Stimulated activated CD4-positive, alpha-beta T cell treated with anti-CD3 and anti-CD28 coated beads, Interleukin-15, amount 100 ng/mL, for 1 hour (primary cell): ENCODE measurements at regions not wholly inside any gene's neighbourhood (a gene's known extent, or its start where the extent isn't known, plus 50 kb on each side); places are given as distances from the start of the nearest gene placed in this dataset.

ENCODE experiments used
- DNase-seq, 2 donors: peaks; one replicate each; pipeline ENCODE4 v3.0.0-alpha.2; 2020; ENCODE audit warnings: low read depth in 1 of 2, low spot score in 1 of 2

DNA sequence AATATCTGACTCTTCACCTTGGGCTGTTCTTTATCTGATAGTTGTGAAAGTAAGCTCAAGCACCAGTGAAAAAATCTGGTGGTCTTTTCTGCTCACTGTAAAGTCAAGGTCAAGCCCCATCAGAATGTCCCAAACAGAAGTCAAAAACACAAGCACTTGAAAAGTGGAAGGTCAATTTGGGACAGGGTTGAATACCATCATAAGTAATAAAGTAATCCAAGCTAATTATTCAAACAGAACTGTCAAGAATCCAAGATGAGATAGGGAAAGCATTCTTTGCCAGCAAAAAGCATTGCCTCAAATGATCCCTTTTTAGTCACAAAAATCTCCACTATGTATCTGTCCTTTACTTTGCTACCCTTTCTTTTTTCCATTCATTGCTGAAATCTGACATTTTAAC is 430.1 kb upstream of the NPVF start:
- no peak for DNase-seq

DNA sequence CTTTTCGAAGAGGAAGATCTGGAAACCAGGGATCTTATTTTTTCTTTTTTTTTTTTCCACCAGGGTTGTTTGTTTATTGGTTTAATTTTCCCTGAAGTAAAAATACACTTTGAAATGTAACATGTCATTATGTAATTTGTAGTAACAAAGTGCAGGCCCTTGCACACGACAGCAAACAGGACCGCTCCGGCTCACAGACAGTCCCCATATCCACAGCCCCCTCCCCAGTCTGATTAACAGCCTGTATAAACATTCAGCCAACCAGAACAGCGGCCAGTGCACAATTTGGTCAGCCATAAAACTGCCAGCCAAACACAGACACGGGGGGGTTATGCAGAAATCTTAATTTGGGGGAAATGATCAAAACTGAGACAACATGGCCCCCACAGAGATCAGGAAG is 431.6 kb upstream of the NPVF start:
- DNase-seq: no peak

DNA sequence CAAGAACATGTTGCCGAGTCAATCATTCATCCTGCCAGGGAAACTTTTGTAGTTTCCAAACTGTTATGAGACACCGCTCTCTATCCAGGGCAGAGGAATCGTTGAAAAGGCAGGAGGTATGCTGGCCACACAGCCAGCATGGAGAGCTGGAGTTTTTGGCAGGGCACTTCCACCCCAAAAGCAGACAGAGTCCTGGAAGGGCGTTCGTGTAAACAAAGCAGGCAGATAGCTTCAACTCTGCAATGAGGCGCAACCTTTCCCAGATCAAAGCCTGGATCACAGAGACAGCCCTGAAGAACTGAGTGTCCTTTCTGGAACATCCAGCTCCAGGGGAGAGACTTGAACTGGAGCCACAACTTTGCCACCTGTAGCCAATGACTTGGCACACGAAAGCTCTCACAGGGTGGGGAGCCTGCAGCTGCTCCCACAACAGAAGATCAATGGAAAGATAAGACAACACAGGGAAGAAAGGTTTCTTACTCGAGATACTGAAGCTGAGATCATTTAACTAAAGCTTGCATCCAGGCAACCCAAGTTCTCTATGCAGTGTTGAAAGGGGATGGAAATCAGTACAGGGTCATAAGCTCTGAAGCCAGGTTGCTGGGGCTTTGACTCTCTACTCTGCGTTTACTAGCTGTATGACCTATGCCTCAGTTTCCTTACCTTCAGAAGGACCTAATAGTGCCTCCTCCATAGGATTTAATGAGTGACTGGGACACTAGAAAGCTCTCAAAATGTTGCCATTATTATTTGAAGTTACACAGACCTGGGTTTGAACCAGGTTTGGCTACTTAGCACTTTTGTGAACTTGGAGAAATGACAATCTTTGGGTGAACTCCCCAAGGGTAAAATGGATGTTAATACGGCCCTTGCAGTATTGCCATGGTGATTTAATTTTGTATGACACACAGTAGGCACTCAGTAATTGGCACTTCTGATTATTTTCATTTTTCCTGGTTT is 434.8 kb upstream of the NPVF start:
- no peak for DNase-seq

DNA sequence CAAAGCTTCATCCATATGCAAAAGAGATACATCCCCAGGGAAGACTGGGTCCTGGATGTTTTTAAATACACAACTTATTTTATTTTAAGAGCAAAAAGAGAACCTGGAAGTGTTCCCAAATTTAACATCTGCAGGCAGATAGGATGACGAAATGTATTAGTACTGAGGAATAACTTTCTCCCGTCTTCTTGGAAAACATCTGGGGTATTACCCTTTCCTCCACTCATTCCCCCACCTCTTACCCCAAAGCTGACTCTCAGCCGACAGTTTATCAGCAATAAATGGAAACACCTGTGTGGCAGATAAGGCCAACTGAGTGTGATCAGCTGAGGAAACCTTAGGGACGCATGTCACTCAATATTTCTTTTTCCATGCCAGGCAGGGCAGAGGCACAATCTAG is 435.6 kb upstream of the NPVF start:
- DNase-seq: no peak

DNA sequence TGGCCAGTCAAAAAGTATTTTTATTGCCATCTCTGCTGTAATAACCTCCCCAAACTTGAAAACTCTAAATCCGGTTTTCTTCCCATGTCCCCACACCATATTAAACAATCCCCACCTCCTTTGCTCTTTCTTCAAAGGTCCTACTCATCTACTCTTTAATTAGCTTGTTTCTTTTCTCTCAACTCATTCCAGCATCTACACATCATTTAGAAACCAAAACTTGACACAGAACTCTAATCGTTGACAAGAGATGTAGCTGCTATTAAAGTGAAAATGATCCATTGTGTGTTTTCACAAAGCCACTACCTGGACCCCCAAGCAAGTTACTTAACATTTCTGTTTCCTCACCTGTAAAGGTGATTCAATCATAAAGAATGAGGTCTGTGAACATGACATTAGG is 436.3 kb upstream of the NPVF start:
- no peak for DNase-seq

DNA sequence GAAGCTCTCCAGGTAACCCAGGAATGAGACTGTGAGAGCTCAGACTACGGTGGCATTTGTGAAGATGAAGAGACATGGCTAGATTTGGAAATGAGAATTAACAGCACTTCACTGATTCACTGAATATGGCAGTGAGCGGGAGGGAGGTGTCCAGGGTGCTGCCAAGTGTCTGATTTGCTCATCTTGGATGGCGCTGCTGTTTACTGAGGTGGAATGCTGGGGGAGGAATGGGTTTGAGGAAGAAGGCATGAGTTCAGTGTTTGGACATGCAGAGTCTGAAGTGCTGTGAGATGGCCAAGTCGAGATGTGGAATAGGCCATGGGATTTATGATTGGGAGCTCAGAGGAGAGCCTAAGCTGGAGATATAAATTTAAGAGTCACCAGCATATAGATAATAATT is 437.1 kb upstream of the NPVF start:
- no peak for DNase-seq

DNA sequence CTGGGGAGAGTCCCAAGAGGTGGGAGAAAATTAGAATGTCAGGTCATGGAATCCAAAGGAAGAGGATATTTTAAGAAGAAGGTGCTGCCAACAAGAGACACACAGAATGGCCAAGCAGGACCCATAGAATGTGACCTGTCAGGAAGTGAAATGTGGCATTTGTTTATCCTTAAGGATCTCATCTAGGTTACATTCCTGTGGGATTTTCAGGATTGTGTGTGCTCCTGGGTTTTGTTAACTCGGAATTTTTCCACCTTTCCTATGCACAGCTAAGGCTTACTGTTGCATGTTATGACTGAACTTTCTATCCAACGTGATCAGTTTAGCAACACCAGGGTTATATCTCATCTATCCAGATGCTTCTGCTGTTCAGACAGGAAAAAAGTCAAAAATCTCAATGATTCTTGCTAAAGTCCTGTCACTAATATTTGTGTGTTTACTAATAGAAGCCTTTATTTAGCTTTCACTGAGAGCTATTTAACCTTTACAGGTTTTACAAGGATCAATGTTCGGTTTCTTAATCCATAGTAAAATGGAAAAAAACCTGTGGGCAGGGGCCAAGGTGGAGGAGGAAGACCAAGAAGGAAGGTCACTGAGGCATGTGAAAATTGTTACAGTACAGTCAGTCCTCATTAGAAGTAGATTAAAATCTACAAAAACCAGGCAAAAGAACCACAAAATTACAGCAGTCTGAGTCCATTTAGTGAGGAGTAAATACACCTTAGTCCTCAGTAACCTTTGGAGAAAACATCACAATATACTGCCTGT is 437.8 kb upstream of the NPVF start:
- DNase-seq: no peak

DNA sequence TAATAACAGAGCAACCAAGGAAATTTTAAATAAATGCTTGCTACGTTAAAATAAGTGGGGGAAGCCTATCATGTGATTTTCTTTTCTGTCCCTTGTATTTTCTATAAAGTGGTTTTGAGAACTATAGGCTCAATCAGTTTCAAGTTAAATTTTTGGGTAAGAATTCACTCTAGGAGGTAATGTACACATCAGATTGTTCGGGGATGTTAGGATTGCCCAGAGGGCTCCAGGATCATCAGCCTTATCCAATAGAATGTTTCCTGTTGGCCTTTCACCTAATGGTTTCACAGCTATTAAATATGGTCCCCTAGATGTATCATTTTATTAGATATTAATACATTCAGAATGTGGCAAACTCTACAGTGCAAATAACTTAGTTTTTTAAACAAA is 438.4 kb upstream of the NPVF start:
- DNase-seq: no peak

DNA sequence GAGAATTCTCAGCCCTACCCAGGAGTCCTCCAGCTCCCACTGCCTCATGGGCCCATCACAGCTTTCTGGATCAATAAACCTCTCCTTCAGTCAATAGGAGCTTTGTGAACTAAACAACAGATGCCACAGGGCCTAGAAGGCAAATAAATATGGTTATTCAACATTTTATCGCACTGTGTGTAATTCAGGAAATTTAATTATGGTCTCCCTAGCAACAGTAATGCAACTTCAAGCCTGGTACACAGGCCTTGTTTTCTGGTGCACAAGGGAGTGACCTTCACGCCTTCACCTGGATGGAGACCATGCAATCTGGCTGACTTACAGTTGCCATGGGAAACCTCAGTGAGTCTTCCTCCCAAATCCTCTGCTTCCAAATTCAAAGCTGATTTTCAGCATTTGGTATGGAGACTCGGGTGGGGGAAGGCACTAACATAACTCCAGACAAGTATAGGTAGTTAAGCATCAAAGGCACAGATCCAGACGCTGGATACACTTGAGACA is 441.0 kb upstream of the NPVF start:
- DNase-seq: no peak

DNA sequence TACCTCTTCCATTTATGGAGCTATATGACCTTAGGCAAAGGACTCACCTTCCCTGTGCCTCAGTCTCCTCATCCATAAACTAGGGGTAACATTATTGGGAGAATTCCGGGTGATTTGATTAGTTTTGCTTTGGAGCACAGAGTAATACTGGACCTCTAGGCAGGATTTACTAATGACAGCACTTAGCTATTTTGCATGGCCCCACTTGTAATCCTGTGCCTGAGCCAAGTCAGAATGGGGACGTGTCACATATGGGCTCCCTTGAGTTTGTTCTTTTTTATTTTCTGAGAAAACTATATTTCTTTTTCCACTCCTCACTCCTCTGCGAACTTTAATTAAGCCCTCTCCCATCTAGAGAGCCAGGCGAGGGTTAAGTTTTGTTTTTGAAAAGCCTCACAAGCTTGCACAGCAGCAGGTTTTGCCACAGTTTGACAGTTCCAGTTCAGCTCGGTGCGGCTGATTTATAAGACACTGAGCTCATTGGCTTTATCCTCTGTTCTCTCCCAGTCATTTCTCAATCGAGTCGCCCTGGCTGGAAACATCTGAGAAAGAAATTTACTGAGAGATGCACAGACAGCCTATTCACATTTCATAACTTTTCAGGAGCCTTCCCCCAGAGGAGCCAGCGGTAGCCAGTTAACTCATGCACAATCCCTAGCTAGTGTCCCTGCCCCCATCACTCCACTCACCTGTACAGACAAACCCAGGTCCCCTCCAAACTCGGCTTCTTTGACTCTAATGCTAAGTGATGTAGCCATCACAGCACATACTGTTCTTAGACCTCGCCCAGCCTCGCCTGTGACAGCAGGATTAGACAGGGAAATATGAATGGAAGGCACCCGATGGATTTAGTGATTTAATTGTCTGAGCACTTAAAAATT is 441.9 kb upstream of the NPVF start:
- no peak for DNase-seq

DNA sequence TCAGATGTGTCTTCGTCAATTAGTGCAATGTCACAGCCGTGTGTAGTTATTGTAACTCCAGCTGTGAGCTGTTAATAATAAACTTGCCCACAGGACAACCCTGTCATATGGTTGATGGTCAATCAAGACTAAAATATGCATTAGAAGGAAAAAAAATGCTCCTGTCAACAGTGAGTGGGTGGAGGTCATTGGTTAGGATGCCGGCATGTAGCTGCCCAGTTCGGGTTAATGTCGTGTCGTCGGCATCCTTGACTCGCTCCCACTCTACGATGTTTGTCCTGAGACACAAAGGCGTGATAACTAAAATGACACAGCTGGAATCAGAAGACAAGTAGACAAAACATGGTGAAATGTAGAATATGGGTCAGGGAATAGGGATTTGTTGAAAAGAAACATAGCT is 442.8 kb upstream of the NPVF start:
- no peak for DNase-seq

DNA sequence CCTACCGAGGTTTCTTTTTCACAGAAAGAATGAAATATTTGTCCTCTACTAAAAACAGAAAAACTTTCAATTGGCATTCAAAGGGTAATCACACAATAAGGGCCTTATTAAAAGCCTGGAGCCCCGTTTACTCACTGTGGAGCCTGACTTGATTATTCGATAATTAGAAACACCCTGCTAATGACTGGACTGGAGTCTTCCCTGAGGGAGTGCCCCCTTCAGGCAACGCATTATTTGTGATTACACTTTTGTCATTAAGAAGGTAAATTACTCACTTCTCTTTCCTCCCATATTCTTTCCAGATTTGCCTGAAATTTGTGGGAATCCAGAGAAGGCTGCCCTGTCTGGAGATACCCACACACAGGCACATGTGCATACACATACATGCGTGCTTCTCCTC is 444.2 kb upstream of the NPVF start:
- DNase-seq: no peak

DNA sequence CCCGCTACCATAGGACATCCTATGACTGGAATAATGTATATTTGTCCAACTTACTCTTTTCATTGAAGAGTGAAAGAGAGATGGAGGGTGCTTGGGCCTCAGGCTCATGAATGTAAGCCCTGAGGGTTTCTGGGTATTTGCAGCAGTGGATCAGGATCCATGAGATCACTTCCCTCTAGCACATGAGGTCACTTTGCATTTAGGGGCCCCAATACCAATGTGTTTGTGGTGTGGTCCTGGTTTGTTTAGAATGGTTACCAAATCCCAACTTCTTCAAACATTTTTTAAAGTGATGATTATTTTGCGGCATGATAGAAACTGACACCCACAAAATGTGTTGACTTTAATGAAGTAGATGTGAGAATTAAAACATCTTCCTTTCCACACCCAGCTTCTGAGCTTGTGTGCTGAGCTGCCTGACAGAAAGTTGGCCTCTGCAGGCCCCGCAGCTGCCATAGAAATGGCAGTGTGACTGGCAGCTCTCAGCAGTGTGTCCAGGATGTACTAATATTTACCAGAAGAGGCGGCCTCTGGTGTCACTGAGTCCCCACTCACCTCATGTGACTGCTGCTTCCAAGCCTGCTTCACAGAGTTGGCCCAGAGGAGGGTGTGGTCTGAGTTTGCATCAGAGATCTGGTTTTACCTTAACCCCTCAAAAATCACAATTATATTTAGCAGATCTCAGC is 447.6 kb upstream of the NPVF start:
- DNase-seq: no peak

DNA sequence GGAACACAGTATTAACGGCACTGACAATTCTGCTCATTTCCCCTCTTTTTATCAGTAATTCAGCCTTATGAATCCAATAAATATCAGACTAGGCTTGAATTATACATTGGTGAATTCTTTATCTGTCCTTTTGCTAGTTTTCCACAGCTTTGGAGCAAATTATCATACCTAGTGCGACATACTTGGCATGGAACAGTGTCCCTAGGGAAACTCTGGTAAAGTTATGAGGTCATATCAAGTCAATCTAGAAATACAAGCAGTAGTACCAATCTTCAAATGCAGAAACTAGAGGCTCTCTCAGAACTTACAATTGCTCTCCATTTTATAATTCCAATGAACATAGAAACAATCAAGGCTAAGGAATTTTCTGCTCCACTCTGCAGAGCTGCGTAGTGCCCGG is 449.3 kb upstream of the NPVF start:
- no peak for DNase-seq

DNA sequence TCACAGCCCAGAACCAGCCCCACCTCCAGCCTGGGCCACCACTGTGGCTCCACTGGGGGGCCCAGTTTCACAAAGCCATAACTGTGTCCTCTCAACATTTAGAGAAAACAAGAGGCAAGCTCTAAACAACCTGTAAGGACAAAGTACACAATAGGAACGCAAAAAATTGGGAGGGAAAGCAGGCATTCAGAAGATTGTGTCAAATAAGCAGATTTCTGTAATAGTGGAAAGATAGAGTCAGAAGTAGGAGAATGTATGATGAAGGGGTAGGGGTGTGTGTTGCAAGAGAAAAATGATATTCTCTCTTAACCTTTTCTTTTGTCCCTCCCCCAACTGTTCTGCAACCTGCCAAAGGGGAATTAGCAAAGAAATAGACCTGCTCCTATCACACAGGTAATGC is 449.9 kb upstream of the NPVF start:
- DNase-seq: no peak

DNA sequence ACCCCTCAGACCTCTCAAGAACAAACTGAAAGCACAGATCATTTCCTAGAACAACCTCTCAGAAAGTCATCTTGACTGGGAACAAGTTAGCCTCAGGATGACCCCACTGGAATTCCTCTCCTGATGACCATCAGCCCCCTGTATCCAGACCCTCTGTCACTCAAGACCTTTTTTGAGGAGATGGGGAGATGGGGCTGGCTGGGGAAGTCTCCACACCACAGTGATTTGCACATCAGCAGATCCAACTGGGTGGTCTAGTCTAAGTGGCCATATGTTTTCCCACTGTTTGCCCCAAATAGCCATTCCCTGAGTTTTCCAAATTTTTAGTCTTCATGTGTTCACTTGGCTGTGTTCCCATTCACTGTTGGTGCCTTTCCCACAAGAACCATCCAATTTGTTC is 452.4 kb upstream of the NPVF start:
- DNase-seq: no peak

DNA sequence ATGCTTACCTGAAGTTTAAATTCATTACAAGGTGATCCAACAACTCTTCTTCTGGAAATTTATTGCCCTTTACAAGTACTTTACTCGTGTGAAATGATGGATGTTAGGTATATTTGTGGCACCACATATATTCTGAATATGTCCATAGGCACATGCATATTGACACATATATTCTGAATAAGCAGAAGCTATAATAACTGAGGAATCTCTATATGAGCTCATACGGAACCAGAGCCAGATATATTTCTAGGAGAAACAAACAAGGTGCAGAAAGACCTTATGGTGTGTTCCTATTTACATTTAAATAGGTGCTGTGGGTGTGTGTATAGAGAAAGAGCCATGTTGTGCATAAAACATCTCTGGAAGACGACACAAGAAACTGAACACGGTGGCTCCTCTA is 456.1 kb upstream of the NPVF start:
- DNase-seq: no peak

DNA sequence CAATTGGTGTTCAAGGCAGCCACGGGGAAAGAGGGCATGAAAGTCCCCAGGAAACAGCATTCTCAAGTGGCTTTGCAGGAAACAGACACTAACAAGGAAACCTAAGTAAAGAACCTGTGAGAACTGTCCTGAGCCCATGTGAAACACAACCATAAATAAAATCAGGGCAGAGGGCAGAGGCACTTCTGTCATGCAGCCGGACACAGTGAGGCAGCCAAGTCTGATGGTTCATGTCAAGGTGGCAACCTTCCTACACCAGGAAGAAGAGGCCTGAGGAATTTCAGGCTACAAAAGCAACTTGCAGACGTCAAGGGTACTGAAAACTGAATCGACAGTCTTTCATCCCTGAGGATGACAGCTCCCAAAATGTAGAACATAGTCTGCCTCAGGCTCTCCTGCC is 458.2 kb upstream of the NPVF start:
- DNase-seq: no peak

DNA sequence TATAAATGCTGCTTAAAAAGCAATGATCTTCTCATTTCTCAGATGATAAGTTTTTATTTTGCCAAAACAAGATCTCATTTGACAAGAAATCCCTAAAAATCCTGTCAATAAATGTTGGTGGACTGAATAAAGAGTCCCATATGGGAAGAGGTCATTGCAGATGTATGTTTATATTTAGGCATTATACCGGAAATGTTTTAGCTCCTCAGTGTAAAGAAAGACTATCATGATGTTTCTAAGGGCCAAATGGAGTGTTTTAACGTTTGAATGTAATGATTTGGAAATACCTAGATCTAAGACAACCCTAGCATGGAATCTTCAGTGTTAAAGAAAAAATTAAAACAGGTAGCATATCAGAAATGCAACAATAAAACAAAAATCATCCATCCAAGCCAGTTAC is 457.8 kb upstream of the NFE2L3 start:
- no peak for DNase-seq

DNA sequence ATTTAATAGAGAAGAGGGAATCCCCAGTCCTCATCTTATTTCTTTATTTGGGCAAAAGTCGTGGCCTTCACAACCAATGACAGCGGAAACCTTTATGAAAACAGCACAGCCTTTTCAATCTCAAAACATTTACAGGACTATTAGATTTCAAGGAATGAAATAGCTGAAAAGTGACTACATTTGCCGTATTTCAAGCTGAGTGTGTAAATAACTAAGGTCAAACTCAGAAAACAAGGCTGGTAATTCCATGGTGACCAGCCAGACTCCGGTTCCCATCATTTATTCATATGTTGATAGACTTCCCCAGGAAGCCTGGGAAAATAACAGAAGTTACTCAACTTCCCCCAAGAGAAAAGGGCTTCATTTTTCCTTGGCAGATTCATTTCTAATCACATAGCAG is 457.3 kb upstream of the NFE2L3 start:
- no peak for DNase-seq

DNA sequence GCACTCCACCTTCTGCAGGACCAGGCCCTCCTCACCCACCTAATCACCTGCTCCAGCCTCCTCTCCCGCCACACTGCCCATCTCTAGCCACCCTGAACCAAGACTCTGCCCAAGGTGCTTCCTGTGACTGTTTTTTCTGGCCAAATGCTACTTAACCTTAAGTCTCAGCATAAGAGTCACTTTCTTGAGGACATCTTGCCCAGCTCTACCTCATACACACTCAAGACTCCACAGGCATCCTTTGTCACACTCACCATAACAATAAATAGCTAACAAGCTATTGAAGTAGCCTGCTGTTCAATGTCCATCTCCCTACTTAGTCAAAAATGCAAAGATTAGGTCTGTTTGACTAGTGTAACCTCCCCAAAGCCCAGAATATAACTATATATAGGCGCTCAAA is 455.4 kb upstream of the NFE2L3 start:
- DNase-seq: no peak
